ENCODE measurements at regions not wholly inside any gene's neighbourhood (a gene's known extent, or its start where the extent isn't known, plus 50 kb on each side); places are given as distances from the start of the nearest gene placed in this dataset.
"Not testable (repeated sequence)": the region's sequence is repeated elsewhere in the genome, so short reads cannot be mapped to it uniquely, and the experiment has no call there.

DNA sequence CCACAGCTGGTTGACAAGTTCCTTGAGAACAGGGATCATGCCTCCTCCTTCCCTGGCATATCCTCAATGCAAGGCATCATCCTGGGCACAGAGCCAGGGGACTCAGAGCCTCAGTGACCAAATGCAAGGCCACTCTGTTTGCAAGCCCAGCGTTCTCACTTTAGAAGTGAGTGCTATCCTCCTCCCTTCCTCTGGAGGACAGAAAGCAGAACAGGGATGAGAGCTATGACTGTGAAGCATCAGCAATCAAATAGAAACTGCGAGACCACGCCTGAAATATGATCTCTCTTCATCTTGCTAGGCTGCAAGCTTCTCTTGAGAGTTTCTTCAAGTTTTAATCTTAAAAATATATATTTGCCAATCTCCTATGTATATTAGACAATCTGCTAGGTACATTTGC, 119.8 kb downstream of the LRATD1 start:
- DNase-seq (ENCODE audit: low read depth), result peak; percentile 11

GRCh38 chr2:14756122-14756541, 123.6 kb downstream of the LRATD1 start:
- DNase-seq (ENCODE audit: low read depth), result peak; percentile 44

DNA sequence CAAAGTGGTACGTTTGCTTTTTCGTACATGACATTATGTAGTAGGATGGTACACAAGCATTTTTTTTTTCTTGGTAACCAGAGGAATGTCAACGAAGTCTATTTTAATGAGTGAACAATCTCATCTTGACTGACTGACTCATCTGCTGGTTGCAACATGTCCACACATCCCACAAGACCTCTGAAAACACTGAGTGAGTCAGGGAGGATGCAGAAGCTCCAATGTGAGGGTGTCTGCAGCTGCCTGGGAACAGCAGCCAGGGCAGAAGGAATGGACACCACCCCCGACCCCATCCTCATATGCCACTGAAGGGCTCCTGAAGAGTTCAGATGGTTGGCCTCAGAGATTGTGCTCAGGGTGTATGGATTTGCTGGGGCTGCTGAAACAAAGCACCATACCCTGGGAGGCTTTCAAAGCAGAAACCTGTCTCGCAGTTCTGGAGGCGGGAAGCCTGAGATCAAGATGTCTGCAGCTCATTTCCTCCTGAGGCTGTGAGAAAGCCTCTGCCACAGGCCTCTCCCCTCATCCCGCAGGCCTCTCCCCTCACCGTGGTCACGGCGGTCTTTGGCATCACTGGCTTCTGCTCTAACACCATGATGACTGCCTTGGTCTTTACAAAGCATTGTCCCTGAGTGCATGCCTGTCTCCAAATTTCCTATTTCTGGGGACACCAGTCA, 124.6 kb downstream of the LRATD1 start:
- peak; percentile 96 for DNase-seq (ENCODE audit: low read depth)

GRCh38 chr2:14759082-14759481, 126.6 kb downstream of the LRATD1 start:
- DNase-seq (ENCODE audit: low read depth), result no peak

- DNase-seq (ENCODE audit: low read depth), result no peak
Measured at GRCh38 chr2:14760169-14760568, 127.7 kb downstream of the LRATD1 start.

DNA sequence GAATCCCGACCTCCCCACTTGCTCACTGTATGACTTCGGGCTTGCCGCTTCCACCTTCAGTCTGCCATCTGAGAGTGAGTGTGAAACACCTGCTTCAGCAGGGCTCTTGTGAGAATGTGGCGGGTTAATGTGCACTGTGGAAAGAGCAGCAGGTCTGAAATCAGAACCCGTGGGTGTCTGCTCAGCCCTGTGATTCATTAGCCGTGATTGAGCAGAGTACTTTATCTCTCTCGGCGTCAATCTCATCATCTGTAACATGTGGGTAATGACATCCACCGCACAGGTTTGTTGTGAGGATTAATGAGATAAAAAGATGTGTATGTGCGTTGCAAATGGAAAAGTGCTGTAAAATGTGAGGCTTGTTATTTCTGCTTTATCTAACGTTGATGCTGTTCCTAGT, 128.6 kb downstream of the LRATD1 start:
- no peak for DNase-seq (ENCODE audit: low read depth)

- DNase-seq (ENCODE audit: low read depth), result no peak
Measured at GRCh38 chr2:14773696-14774095, 141.2 kb downstream of the LRATD1 start.

DNA sequence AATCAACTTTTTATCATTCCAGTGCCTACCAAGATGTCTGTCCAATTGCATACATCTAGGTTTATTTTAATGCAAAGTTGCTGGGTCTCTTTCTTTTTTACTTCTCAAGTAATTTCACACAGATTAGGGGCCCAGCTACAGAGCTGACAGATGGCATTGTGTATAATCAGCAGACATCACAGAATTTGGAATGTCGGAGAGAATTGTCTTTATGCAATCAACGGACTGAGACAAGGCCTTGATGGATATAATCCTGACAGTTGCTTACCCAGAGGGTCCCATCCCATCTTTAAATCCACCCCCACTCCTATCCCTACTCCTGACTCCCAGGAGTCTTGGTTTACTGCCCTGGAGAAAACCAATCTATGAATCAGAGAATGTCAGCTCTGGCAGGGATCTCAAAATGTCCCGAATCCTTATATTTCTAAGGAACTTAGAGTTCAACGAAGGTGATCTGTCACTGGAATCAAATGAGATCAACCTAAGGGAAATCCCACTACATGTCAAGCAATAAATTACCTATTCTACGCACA, 142.0 kb downstream of the LRATD1 start:
- DNase-seq (ENCODE audit: low read depth), result no peak

DNA sequence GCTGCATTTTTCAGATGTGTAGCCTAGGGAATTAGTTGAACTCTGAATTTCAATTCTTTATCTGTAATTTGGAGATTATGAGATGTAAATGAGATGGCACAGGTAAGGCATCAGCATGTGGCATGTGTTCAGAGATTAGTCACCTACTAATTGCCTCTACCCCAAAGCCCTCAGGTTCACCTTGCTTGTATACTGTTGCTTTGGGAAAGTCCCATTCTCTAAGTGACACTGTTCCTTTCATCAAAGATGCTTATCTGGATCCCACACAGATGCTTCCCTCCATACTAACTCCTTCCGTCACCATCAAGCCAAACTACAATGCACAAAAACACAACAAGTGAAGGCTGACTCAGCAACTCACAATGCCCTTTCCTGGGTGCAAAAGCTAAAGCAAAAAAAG, 143.7 kb downstream of the LRATD1 start:
- DNase-seq (ENCODE audit: low read depth), result no peak

GRCh38 chr2:14778015-14778414, 145.5 kb downstream of the LRATD1 start:
- peak; percentile 74 for DNase-seq (ENCODE audit: low read depth)

- no peak for DNase-seq (ENCODE audit: low read depth)
Measured at GRCh38 chr2:14779252-14779651, 146.7 kb downstream of the LRATD1 start.

DNA sequence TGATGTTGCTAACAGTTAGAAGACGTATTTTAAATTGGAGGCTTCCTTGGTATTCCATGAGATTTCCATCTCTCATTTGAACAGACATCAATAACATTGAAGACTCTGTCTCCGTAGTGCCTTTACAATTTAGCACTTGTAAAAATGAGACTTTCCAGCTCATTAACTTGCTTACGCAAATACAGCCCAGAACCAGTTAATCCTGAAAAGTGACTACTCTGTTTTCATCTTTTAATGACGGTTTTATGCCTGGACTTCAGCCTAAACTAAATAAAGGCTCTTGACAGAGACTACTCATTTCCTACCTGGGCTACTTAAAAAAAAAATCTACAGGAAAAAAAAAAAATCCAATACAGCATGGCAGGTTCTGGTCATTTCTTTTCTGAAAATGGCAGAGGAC, 148.6 kb downstream of the LRATD1 start:
- no peak for DNase-seq (ENCODE audit: low read depth)

- not testable (repeated sequence) for DNase-seq (ENCODE audit: low read depth)
Measured at GRCh38 chr2:14788814-14789213, 156.3 kb downstream of the LRATD1 start.

DNA sequence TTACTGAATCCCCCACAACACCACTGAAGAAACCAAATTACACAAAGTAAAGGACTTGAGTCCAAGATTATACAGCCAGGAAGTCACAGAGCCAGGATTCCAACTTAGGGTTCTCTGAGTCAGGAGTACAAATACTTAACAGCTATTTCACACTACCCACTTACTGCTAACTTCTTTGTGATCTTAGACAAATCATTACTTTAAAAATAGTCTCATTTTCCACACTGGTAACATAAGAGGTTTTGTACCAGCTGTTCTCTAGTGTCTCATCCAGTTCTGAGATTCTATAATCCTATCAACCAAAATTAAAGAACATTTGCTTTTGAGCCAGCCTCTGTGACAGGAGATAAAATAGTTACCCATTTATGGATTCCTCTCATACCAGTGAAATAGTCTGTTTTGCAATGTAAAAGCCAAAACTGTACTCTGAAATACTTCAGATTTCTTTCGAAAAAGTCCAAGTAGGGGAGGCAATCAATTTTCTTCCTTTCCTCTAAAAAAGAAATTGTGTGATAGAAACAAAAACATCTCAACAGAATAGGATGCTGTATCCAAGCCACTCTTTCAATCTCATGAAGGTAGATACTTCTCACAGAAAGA, 157.6 kb downstream of the LRATD1 start:
- DNase-seq (ENCODE audit: low read depth), result peak; percentile 62

- DNase-seq (ENCODE audit: low read depth), result no peak
Measured at GRCh38 chr2:14803994-14804393, 171.5 kb downstream of the LRATD1 start.

- peak; percentile 42 for DNase-seq (ENCODE audit: low read depth)
Measured at GRCh38 chr2:14804902-14805301, 172.4 kb downstream of the LRATD1 start.

- no peak for DNase-seq (ENCODE audit: low read depth)
Measured at GRCh38 chr2:14806613-14807012, 174.1 kb downstream of the LRATD1 start.

GRCh38 chr2:14815201-14815600, 182.7 kb downstream of the LRATD1 start:
- no peak for DNase-seq (ENCODE audit: low read depth)

DNA sequence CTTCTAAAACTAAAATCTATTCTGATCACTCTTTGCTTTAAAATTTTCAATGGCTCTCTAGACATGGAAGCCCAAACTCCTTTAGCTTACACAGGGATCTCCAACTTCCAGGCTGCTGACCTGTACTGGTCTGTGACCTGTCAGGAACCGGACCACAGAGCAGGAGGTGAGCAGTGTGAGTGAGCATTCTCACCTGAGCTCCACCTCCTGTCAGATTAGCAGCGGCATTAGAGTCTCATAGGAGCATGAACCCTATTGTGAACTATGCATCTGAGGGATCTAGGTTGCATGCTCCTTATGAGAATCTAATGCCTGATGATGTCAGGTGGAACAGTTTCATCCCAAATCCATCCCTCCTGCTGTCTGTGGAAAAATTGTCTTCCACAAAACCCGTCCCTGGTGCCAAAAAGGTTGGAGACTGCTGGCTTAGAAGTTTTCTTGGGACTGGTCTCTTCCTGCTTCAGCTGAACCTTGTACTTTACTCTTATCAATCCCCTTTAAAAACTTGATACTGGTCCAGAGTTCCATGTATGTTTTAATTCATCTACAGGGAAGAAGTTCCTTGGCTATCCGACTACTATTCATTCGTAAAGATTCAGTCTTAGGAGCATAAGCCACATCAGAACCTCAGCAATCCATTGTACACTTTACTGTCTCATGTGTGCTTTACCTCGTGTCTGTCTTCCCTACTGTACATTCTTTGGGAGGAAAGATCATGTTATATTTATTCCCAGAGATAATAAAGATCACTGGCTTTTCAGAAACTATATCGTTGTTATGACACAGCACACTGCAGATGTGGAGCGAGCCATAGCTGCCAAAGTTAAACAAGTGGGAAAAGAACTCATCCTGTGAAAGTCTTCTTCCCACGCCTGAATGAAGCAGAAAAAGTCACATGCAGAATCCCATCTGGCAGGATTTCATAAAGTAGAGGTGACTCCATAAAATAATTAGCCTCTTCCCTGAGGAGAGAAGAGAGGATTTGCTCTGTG, 183.8 kb downstream of the LRATD1 start:
- no peak for DNase-seq (ENCODE audit: low read depth)

GRCh38 chr2:14817848-14818247, 185.3 kb downstream of the LRATD1 start:
- no peak for DNase-seq (ENCODE audit: low read depth)

- no peak for DNase-seq (ENCODE audit: low read depth)
Measured at GRCh38 chr2:14826518-14826917, 194.0 kb downstream of the LRATD1 start.
